ENCODE measurements at regions not wholly inside any gene's neighbourhood (a gene's known extent, or its start where the extent isn't known, plus 50 kb on each side); places are given as distances from the start of the nearest gene placed in this dataset.
A peak's percentile ranks its signal among the peaks of the same experiment; 100 is the strongest.

DNA sequence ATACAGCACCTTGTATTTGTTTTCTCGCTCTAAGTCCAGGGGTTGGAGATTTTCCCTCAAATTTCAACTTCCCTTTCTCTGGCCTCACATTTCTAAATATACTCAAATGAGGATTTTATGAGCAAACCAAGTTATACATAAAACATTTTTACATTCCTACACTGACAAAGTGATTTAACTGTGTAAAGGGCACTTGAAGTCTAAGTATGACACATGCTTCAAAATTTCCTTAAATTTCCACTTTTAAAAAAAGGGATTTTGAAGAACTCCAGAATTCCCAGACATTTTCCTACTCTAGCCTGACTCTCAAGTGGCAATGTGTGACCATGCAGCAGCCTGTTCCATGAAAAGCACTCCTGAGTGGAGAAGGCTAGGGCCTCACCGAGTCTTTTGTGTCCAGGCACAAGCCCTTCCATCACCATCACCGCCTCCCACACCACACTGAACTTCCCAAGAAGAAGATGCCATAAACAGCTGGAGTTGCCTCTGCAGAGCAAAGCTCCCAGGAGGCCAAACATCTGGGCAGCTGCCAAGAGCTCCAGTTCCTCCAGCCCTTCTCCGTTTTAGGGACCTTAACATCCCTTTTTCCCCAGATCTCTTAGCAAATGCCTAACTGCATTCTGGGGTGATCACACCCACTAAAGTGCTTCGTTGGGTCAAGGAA is 68.9 kb downstream of the NCR2 start:
- no peak for DNase-seq (ENCODE audit: low spot score)

DNA sequence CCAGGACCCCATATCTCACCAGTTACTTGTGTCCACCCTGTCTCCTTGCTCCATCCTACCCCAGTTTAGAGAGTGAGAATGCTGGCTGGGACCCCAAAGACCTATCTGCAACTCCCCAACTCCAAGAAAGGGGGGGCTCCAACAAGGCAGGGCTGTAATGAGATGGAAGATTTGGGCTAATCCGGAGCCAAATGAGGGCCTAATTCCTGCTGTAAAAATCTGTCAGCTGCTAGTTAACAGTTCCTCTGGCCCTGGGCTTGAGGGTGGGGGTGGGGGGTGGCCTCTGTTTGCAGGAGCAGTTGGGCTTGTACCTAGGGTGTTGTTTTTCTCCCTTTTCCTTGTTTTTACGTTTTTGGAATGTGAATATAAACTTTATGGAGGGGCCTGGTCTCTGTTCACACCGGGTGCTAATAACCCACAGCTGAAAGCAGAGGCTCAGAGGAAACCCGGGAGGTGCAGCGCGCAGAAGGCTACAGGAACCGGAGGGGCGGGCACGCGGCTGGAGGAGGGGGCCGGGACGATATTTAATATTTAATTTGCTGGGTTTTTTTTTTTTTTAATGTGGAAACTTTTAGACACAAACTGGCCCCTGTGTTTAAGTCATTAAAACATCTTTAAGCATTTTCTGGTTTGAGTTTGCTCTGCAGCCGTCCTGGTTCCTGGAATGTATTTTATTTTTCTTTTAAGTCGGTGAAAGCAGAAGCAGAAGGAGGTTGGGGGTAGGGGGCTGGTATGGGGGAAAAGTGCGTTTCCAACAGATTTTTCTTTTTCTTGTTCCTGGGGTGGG is 70.7 kb downstream of the NCR2 start:
- DNase-seq (ENCODE audit: low spot score), result no peak

DNA sequence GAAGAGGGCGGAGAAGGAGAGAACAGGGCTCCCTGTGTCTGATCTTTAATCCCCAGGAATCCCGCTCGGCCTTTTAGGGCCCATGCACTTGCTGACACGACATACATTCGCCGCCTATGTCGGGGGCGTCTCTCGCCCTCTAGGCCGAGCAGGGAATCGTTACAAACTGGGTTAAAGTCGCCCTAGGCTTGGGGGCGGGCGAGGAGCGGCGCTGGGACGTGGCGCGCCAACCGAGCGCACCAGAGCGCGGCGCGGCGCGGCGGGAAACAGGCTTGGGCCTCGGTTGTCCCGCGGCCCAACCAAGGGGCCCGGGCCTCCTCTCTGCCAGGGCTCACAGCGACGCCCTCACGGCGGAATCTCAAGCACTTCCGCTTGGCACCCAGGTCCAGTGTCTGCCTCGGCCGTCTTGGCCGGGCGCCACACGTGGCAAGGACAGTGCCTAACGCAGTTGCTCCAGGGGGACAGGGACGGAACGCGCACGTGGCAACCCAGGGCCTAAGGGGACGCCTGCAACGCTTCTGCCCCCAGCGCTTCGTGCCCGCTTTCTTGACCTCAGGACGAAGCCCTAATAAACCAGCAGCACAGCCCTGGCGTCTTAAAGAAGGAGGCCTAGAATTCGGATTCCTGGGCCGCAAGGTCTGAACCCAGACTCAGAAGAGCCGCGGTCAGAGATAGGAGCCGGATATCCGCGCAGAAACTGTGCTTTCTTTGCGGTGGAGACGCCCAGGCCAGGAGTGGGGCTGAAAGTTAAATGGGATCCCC is 71.5 kb downstream of the NCR2 start:
- no peak for DNase-seq (ENCODE audit: low spot score)

DNA sequence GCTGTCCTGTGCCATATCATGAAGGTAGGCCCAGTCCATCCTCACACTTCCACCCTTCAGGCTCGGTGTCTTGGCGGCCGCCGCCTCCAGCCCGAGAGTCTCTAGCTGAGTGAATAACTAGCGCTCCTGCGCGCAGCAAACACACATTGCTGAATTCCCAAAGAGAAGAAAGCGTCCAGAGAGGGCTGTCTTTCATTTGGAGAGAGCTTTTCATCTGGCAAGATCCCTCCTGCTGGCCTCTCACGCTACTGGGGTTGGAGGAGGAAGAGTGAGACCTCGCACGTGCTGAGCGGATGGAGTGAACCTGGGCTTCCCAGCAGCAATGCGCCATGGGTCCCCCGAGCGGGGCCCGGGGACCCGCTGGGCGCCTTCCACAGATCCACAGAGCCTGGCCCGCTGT is 73.2 kb downstream of the NCR2 start:
- DNase-seq (ENCODE audit: low spot score), result no peak

DNA sequence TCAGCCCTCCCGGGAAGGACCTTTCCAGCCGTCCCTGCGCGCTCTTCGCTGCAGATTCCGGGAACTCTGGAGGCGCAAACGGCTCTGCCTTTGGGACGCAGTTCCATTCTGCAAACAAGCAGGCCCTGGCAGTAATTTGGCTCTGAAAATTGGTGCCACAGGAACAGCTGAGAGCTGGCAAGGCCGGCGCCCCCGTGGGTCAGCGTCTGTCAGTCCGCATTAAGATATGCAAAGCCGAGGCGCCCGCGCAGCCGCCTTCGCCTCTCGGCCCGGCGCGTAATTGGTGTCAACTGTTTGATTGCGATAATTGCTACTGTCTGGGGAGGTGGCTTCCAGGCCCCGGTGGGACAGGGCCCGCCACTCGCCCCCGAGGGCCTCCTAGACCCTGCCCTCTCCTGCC is 73.6 kb downstream of the NCR2 start:
- no peak for DNase-seq (ENCODE audit: low spot score)

DNA sequence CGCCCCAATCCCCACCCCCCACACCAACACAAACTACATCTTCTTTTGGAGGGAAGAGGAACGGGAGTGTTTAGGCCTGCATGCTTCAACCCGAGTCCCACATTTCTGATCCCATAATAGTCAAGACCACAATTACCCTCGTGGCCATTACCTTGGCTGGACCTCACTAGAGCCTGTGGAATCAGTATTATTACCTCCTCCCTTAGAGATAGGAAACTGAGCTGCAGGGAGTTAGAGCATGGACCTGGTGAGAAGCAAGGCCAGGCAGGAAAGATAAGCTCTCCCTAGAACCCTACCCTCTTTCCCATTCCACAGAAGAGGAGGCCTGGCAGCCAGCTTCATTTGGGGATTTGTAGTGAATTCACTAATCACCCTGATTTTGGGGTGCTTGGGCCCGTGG is 74.1 kb downstream of the NCR2 start:
- DNase-seq (ENCODE audit: low spot score), result no peak

DNA sequence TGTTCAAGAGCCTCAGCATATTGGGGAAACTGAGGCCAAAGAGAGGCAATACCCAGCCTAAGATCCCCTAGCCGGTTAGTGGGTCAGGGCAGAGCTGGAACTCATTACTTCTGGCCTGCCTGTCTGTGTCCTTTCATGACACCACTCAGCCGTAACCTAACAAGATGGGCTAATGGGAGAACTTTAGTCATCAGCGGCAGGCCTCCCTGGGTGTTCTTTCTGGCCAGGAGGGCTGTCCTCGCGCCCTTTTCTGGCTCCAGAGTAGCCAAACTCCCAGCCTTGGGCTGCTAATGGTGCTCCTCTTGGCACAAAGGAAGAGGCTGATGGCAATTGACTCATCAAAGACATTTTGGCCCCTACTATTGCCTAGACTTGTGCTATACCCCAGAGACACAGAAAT is 76.6 kb downstream of the NCR2 start:
- no peak for DNase-seq (ENCODE audit: low spot score)

DNA sequence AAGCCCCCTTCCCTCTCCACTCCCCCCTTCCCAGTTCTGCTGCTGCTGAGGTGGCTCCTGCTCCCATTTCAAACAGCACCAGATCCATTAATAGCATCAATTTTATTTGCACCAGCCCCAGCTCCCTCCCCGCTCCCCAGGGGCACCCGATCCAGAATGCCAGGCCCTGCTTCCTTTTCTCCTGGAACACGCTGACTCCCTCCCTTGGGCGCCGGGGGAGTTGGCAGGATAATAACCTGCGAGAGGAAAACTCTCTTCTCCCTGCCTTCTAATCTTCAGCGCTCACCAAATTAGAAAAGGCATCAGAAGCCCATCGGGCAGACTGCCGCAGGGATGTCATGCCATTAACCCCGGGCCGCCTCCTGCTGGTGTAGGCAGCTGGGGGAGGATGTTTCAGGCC is 77.8 kb downstream of the NCR2 start:
- no peak for DNase-seq (ENCODE audit: low spot score)

DNA sequence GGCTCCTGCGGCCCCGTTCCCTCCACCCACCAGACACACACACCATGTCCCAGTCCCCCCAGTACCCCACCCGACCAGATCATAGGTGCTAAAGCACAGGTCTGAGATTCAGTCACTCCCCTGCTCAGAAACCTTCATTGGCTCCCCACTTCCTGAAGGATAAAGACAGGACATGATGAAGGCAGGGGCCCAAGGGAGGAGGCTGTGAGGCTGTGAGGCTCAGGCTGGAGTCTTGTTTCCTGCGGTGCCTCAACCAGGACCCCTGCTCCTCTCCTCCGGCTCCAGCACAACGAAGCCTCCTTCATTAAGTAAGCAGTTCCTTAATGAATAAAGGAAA is 81.1 kb downstream of the NCR2 start:
- no peak for DNase-seq (ENCODE audit: low spot score)

DNA sequence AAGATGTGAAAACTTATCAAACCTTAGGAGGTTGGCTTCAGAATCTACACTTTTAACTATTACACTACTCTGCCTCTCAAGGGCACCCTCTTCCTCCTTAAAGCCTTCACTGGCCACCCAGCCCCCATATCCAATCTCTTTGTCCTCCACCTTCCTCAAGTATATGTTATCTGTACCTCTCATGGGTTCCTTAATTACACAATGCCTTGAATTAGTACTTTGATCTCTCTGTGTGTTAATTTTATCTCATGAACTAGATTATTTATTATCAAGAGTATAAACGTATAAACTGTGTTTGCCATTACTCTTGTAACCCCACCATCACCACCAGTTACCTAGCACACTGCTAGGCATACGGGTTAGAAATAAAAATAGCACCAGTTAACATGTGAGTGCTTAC is 83.3 kb downstream of the NCR2 start:
- DNase-seq (ENCODE audit: low spot score), result no peak

DNA sequence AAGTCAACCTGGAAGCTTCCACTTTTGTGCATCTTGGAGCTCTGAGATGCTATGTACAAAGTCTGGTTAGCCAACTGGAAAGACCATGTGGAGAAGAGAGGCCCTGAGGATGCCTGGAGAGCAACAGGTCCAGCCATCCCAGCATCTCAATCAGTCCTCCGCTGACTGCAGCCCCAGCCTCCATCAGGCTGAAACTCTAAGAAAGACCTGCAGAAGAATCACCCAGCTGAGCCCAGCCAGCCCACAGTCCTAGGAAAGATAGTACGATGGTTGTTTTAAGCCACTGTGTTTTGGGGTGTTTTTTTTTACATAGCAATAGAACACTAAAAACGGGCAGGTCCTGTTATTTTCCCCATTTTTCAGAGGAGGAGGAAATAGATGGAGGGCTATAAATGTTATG is 84.0 kb downstream of the NCR2 start:
- DNase-seq (ENCODE audit: low spot score), result no peak

DNA sequence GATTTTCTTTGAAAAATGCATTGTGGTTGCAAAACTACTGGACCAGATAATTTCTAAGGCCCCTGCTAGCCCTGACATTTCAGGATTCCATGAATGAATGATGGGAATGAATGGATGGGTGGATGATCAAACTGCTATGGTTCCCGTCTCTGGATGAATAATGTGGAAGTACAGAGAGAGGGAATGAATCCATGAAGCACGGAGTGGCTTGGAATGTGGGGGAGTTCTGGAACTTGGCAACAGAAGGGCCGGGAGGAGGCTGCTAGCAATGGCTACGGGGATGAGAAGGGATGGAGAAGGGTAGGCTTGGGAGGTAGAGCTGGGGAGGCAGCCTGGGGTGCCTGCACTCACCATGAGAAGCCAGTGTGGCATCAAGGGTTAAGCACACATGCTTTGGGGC is 84.8 kb downstream of the NCR2 start:
- no peak for DNase-seq (ENCODE audit: low spot score)

DNA sequence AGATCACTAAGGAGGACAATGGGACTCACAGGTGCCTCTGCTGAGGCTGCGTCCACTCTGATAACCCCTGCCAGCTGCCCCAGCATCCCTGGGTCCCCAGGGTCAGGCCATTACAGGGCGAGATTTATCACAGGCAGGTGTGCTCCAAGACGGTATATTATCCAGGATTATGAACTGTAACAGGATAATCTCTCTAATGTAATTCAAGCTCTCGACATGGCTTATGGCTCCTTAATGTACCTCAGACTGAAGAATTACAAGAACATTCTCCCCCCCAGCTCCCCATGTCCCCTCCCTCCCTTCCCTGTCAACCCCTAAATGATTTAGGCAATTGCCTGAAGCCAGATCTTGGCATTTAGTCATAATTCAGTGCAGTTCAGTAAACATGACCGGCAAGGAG is 86.8 kb downstream of the NCR2 start:
- no peak for DNase-seq (ENCODE audit: low spot score)

DNA sequence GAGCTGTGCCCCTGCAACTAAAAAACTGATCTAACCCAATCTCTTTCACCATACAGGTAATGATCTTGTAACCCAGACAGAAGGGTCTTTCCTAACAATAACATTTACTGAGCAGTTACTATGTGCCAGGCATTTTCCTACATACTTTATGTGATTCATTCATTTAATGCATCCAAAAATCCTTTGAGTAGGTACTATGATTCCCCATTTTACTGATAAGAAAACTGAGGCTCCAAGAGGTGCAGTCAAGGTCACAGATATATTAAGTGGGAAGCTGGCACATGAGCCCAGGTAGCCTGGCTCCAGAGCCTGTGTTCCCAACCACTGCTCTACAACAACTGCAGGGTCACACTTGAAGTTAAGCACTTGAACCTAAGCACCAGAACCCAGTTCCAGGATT is 87.6 kb downstream of the NCR2 start:
- no peak for DNase-seq (ENCODE audit: low spot score)

DNA sequence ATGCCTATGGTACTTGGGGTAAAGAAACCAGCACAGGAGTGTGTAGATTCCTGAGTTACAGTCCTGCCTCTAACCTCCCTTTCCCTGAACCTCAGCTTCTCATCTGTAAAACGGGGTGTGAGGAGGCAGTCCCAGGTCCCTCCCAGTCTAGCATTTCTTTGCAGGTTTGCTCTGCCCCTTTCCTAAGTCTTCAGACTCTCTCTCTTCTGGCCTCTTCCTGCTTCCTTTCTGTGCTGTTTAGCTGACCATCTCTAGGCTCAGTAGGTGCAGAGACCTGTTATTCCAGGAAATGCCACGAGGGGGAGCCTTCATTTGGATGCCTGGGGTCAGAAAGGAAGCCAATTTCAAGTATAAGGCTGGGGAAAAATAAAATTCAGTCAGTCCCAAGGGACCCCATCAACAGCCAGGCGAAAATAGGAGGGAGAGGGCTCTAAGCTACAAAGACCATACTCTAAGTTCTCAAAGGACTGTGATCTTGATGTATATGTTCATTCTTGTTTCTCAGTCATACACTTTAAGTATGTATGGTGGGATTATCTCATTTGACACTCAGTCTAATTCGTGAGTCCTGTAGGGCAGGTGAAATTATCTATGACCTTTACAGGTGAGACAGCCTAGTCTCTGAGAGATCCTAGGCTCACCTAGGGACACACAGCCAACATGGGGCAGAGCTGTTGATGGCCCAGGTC is 89.1 kb downstream of the NCR2 start:
- peak; percentile 76 for DNase-seq (ENCODE audit: low spot score)

DNA sequence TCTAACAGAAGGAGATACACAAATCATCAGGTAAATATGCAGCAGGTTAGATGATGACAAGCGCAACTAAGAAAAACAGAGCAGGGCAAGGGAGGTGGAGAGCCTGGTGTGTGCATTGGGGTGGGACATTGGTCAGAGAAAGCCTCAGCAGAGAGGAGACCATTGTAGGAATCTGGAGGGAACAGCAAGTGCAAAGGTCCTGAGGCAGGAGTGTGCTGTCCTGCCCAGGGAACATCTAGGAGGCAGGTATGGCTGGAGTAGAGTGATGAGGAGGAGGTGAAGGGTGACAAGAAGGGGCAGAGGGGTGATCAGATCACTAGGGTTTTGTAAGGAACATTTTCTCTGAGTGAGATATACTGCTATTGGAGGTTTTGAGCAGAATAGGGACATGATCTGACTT is 90.1 kb downstream of the NCR2 start:
- no peak for DNase-seq (ENCODE audit: low spot score)

DNA sequence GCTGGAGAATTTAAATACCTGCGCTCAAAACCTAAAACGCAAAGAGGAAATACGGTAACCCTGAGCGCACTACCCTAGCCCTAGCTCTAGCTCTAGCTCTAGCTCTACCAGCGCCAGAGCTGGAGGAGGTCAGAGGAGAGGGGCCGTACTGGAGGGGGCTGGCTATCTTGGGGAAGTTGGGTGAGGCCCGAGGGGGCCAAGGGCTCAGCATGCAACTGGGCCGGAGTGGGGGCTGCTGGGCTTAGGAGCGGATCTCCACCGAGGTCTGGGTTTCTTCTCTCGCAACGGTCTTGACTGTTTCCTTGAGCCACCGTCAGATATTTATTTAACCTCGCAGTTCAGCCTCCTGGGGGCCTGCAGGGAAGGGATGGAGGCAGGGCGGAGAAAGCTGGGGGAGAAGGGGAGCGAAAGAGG is 91.0 kb downstream of the NCR2 start:
- no peak for DNase-seq (ENCODE audit: low spot score)

DNA sequence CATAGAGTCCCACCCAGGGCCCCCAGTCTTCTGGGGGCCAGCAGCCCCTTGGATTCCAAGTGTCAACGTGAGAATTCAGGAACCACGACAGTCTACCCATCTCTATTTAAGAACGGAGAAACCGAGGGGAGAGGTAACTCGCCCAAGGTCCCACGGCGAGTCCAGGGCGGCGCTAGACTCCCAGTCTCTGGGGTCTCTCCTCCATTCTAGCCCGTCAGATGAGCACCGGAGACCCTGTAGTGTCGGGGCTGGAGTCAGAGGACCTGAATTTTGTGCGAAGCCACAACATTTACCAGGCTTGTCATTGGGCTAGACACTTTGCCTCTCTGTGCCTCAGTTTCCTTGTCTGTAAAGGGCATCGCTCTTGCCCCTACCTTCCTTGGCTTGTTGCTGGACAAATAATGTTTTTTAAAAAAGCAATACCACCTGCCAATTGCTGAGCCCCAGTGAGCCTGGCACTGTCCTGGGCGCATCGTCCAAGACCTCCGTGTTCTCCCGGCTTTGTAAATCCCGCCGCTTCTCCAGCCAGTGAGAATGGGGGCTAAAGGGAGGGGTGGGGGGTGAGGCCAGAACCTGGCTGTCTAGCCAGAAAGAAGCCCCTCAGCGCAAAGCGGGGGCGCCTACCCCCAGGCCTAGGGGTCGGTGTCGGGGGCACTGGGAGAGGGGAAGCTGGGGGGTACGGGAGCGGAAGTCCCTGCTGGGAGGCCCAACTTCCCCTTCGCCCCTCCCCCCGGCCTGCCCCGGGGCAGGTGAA is 91.7 kb downstream of the NCR2 start:
- DNase-seq (ENCODE audit: low spot score), result no peak

DNA sequence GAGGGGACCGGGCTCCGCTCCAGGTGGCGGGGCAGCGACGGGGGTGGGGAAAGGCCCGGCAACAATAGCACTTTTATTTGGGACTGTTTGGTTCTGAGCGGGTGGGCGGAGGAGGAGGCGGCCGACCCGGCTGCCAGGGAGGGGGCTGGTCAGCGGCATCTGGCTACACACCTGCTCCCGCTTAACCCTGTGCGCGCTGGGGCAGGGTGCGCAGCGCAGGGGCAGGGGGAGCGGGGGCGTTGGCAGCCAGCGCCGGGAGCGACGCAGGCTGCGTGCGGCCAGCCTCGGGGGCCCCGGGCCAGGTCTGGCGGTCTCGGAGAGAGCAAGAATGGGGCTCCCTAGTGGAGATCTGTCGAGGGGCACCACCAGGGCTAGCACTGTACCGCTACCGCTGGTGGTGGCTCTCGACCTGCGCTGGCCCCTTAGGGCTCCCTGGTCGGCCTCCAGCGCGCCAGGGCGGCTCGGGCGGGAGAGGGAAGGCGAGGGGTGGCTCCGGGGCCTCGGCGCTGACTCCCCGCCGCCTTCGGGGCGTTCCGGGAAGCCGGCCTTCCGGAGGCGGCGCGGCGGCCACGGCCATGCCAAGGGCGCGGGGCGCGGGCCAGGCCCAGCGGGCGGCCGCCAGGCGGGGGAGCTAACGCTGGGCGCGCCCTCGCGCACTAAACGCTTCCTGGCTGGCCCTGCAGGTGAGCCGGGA is 92.4 kb downstream of the NCR2 start:
- DNase-seq (ENCODE audit: low spot score), result no peak

DNA sequence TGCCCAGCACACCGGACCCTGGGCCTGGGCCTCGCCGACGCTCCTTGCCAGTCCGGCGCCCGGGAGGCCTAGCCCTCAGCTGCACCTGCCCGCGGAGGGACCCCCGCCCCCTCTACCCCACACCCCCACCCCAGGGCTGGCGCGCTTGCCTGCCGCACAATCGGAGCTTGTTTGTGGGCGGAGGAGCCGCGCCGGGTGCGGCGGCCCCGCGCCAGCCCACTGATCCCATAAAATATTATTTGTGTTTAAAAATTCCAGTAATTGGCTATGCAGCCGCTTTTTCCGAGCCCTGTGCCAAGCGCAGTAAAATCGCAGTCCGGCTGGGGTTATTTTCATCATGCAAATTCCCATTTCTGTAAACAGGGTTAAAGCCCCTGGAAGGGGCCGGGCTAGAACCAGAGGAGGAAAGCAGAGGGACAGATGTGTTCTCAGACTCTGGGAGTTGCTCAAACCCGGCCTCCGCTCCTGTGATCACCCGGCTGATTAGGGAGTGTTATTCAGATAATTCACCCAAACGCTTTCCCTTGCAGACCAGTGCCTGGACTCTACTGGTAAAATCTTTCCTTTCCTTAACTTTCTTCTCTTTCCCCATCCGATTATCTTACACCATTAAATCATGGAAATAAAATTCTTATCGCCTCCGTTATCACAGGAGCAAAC is 93.1 kb downstream of the NCR2 start:
- DNase-seq (ENCODE audit: low spot score), result no peak

DNA sequence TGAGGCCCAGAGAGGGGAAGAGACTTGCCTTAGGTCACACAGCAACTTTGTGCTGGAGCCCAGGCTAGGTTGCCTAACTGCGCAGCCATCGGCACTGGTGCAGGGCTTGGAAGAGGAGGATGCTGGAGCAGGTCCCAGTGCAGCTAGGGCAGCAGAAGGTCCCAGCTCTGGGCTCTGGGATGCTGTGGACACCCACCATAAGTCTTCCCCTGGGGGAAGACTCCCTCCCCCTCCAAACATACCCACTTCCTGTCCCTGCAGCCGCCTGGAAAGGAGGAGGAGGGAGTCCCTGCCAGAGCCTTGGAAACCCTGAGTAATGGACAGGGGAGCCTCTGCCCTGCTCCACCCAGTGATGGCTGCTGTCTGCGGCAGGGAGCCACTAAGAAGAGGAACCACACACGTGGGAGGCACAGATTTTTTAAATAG is 93.6 kb downstream of the NCR2 start:
- DNase-seq (ENCODE audit: low spot score), result no peak

All from CD4-positive, alpha-beta T cell treated with Interleukin-6 at 100 ng/mL for 8 hours (primary cell).